Tibial nerve (tissue), 4 donors: ENCODE measurements at regions not wholly inside any gene's neighbourhood (a gene's known extent, or its start where the extent isn't known, plus 50 kb on each side); places are given as distances from the start of the nearest gene placed in this dataset.

ENCODE experiments used
- DNase-seq, 2 donors: peaks; one replicate each; pipeline ENCODE4 v3.0.0-alpha.2; 2019; ENCODE audit warnings: low spot score in 2 of 2
- H3K27ac ChIP-seq, 4 donors: fragments of 200-600 bp; sonication (generic) in 3 of 4; one replicate each; pipeline ENCODE4 v1.5.1; 2017 to 2019; ENCODE audit warnings: mild to moderate bottlenecking in 1 of 4
- H3K27me3 ChIP-seq, 2 donors: fragments of 200-600 bp; sonication (generic) in 1 of 2; one replicate each; pipeline versions ENCODE4 v1.5.1 to v1.6.0; 2017 to 2019
- H3K36me3 ChIP-seq, 3 donors: fragments of 200-600 bp; sonication (generic); one replicate each; pipeline ENCODE4 v1.5.1; 2018 to 2019
- H3K4me1 ChIP-seq, 4 donors: fragments of 200-600 bp; sonication (generic) in 3 of 4; one replicate each; pipeline ENCODE4 v1.5.1; 2017 to 2019
- H3K4me3 ChIP-seq, 4 donors: fragments of 200-600 bp; sonication (generic) in 3 of 4; one replicate each; pipeline ENCODE4 v1.5.1; 2017 to 2019; ENCODE audit warnings: mild to moderate bottlenecking in 1 of 4, moderate library complexity in 1 of 4
- H3K9me3 ChIP-seq, 4 donors: fragments of 200-600 bp; sonication (generic) in 3 of 4; one replicate each; pipeline ENCODE4 v1.5.1; 2017 to 2019
- EP300 ChIP-seq, 2 donors: sonication (generic); formaldehyde crosslinking; IDR thresholded peaks; one replicate each; pipeline ENCODE4 v1.6.1; 2017; ENCODE audit warnings: antibody characterized with exemption in 2 of 2, mild to moderate bottlenecking in 1 of 2
- POLR2A ChIP-seq, 2 donors: fragments of 450-650 bp; IDR thresholded peaks; one replicate each; pipeline ENCODE4 v1.6.1; 2017; ENCODE audit warnings: antibody characterized with exemption in 2 of 2, mild to moderate bottlenecking in 2 of 2, moderate library complexity in 2 of 2
- WGBS, 2 donors: methylation state at CpG; one replicate each; pipeline ENCODE4 v1.1.5; 2018; 5-methylcytosine and 5-hydroxymethylcytosine counted together
- TF ChIP-seq, protein P1 (sequence below), 5 experiments: fragments of 200-600 bp in 3 of 5; fragments of 450-650 bp in 2 of 5; sonication (generic) in 3 of 5; IDR thresholded peaks; one replicate each; pipeline ENCODE4 v1.5.1; 2016 to 2019; ENCODE audit warnings: antibody characterized with exemption in 5 of 5, mild to moderate bottlenecking in 3 of 5, moderate library complexity in 2 of 5

DNA sequence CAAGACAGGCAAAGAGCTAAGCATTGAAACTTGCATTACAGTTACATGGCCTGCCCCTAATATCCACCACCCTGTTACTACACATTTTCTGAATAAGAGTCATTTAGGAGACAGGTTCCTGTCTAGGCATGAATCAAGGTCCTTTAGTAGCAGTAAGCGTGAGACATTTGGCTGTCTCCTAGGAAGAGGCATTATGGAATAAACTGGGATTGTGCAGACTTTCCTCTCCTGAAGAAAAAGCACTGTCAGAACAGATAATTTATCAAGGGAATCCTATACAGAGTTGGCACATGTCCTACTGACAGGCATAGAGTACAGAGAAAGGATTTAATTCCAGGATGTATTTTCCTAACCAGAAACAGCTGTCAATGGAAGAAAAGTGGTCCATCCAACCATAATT is 111.9 kb downstream of the INHBA start:
- H3K27ac ChIP-seq, result no peak overlapping the region
- H3K9me3 ChIP-seq, result peaks cover 0 to 7% (median 0%) of the 10 kb centered on the region in 4 donors
- no peaks in the 10 kb centered on the region for H3K27me3 ChIP-seq
- WGBS, 2 donors, result 91 to 95% methylated on average over 1 of the region's 1 CpG
- no peak for DNase-seq
- H3K4me3 ChIP-seq, result no peak overlapping the region
- TF ChIP-seq EP300 (IDR thresholded peaks at IDR 0.05), result no peak
- no peak for TF ChIP-seq POLR2A (IDR thresholded peaks at IDR 0.05)
- TF ChIP-seq, protein P1, sequence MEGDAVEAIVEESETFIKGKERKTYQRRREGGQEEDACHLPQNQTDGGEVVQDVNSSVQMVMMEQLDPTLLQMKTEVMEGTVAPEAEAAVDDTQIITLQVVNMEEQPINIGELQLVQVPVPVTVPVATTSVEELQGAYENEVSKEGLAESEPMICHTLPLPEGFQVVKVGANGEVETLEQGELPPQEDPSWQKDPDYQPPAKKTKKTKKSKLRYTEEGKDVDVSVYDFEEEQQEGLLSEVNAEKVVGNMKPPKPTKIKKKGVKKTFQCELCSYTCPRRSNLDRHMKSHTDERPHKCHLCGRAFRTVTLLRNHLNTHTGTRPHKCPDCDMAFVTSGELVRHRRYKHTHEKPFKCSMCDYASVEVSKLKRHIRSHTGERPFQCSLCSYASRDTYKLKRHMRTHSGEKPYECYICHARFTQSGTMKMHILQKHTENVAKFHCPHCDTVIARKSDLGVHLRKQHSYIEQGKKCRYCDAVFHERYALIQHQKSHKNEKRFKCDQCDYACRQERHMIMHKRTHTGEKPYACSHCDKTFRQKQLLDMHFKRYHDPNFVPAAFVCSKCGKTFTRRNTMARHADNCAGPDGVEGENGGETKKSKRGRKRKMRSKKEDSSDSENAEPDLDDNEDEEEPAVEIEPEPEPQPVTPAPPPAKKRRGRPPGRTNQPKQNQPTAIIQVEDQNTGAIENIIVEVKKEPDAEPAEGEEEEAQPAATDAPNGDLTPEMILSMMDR (IDR thresholded peaks at IDR 0.05), result no peak
- H3K36me3 ChIP-seq, result no peaks in the 10 kb centered on the region
- no peaks in the 10 kb centered on the region for H3K4me1 ChIP-seq

DNA sequence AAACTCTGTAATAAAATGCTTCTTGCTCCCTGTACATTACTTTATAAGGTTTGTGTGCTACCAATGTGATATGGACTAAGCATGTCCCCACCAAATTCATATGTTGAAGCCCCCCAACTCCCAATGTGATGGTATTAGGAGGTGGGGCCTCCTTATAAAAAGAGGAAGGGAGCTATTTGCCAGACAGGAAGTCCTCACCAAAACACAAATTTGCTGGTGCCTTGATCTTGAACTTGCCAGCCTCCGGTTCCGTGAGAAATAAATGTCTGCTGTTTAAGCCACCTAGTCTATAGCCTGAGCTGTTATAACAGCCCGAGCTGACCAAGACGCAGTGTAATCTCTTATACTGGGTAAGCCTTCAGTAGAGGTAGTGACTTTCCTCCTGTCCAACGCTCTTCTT is 114.5 kb downstream of the INHBA start:
- WGBS, 2 donors, result 84 to 87% methylated on average over 5 of the region's 5 CpGs
- H3K27ac ChIP-seq, result no peak overlapping the region
- H3K27me3 ChIP-seq, result no peaks in the 10 kb centered on the region
- H3K9me3 ChIP-seq, result peaks cover 0 to 7% (median 0%) of the 10 kb centered on the region in 4 donors
- H3K36me3 ChIP-seq, result no peaks in the 10 kb centered on the region
- no peak for TF ChIP-seq EP300 (IDR thresholded peaks at IDR 0.05)
- TF ChIP-seq, protein P1 (IDR thresholded peaks at IDR 0.05), result no peak
- TF ChIP-seq POLR2A (IDR thresholded peaks at IDR 0.05), result no peak
- no peak for DNase-seq
- no peaks in the 10 kb centered on the region for H3K4me1 ChIP-seq
- H3K4me3 ChIP-seq, result no peak overlapping the region

DNA sequence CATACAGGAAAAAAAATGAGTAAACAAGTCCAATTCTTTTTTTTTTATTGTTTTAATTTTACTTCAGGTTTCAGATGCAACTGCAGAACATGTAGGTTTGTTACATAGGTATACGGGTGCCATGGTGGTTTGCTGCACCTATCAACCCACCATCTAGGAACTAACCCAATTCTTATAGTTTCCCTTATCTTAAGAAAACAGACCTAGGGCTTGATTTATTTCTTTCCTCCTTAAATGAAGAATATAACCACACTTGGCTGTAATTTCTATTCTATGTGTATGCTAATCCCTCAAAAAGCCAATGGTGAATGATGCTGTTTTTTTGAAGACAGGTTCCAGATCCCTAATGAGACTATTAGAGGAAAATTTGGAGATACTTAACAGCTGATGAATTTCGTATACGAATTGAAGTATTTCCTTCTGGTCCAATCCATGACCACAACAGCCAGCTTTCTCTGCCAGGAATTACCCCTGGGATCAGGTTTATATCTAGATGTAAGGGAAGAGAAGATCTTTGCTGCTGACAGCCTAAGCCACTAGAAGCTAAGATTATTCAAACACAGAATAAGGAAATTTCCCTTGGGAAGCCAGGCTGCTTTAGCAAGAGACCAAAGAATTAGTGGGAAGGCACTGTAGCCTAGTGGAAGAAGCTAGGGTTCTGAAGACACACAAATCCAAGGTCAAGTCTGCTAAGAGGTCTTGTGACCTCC is 115.8 kb downstream of the INHBA start:
- H3K27me3 ChIP-seq, result no peaks in the 10 kb centered on the region
- TF ChIP-seq POLR2A (IDR thresholded peaks at IDR 0.05), result no peak
- TF ChIP-seq, protein P1 (IDR thresholded peaks at IDR 0.05), result no peak
- TF ChIP-seq EP300 (IDR thresholded peaks at IDR 0.05), result no peak
- no peak overlapping the region for H3K27ac ChIP-seq
- no peaks in the 10 kb centered on the region for H3K4me1 ChIP-seq
- no peak overlapping the region for H3K4me3 ChIP-seq
- H3K9me3 ChIP-seq, result peaks cover 0 to 5% (median 0%) of the 10 kb centered on the region in 4 donors
- DNase-seq, result no peak
- H3K36me3 ChIP-seq, result no peaks in the 10 kb centered on the region
- WGBS, 2 donors, result 68 to 69% methylated on average over 3 of the region's 3 CpGs

DNA sequence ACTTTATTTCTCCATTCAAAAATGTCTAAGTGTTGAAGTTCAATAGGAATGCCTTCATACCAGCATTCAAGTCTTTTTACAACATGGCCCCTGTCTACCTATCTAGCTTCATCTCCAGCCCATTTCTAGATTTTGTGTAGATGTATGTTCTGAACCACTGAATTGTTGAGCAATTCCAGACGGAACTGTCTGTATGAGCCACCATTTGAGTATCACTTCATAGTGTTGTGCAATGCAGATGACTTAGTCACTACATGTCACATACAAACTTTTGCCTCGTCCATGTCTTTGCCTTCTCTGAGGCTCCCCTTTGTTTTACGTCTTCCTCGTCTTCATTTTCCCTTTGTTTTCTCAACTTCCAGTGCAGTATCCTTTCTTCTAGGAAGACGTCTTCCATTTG is 118.1 kb downstream of the INHBA start:
- H3K4me3 ChIP-seq, result no peak overlapping the region
- no peaks in the 10 kb centered on the region for H3K27me3 ChIP-seq
- 70 to 81% methylated on average over 5 of the region's 5 CpGs for WGBS, 2 donors
- TF ChIP-seq, protein P1 (IDR thresholded peaks at IDR 0.05), result no peak
- TF ChIP-seq EP300 (IDR thresholded peaks at IDR 0.05) (no peak), POLR2A (IDR thresholded peaks at IDR 0.05) (no peak)
- H3K36me3 ChIP-seq, result no peaks in the 10 kb centered on the region
- no peak overlapping the region for H3K27ac ChIP-seq
- no peaks in the 10 kb centered on the region for H3K4me1 ChIP-seq
- no peaks in the 10 kb centered on the region for H3K9me3 ChIP-seq
- no peak for DNase-seq

DNA sequence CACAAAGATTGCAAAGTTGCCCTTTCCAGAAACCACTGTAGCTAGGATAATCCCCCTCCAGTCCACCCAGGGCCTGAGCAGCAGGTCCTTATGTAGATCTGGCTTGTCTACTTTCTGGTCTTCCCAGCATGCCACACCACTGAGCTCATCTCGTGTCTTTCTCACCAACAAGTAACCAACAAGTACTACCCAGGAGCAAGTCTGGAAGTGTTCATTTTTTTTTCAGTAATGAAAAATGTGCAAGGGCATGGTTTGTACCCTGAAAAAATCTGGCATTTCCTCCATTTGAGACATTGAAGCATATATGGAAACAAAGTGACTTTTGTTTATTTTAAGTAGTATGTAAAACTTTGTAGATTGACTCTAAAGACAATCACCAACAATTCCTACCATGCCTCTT is 120.8 kb downstream of the INHBA start:
- no peak overlapping the region for H3K4me3 ChIP-seq
- DNase-seq, result no peak
- TF ChIP-seq POLR2A (IDR thresholded peaks at IDR 0.05), result no peak
- TF ChIP-seq, protein P1 (IDR thresholded peaks at IDR 0.05), result no peak
- no peak for TF ChIP-seq EP300 (IDR thresholded peaks at IDR 0.05)
- H3K36me3 ChIP-seq, result no peaks in the 10 kb centered on the region
- no peaks in the 10 kb centered on the region for H3K4me1 ChIP-seq
- no peaks in the 10 kb centered on the region for H3K27me3 ChIP-seq
- H3K27ac ChIP-seq, result no peak overlapping the region
- 70 to 73% methylated on average over 1 of the region's 1 CpG for WGBS, 2 donors
- no peaks in the 10 kb centered on the region for H3K9me3 ChIP-seq
